GM12891 (cell line): ENCODE measurements at regions not wholly inside any gene's neighbourhood (a gene's known extent, or its start where the extent isn't known, plus 50 kb on each side); places are given as distances from the start of the nearest gene placed in this dataset.

ENCODE experiments used
- PAX5 ChIP-seq: IDR thresholded peaks from 2 replicates; pipeline ENCODE4 v1.6.1; 2011; ENCODE audit warnings: low read length, moderate library complexity, mild to moderate bottlenecking; ENCODE audit not compliant: insufficient read depth, severe bottlenecking
- POLR2A ChIP-seq: IDR thresholded peaks from 2 replicates; pipeline ENCODE4 v1.6.1; 2011; ENCODE audit warnings: low read depth, low read length, control low read depth
- POLR2AphosphoS5 ChIP-seq: IDR thresholded peaks from 2 replicates; pipeline ENCODE4 v1.6.1; 2011; ENCODE audit warnings: low read depth, low read length, control low read depth
- POU2F2 ChIP-seq: IDR thresholded peaks from 2 replicates; pipeline ENCODE4 v1.6.1; 2011; ENCODE audit warnings: low read depth, mild to moderate bottlenecking, control low read depth, low read length, moderate library complexity
- SPI1 ChIP-seq: IDR thresholded peaks from 2 replicates; pipeline ENCODE4 v1.6.1; 2011; ENCODE audit warnings: low read depth, low read length, control low read depth
- TAF1 ChIP-seq: IDR thresholded peaks from 2 replicates; pipeline ENCODE4 v1.6.1; 2011; ENCODE audit warnings: low read depth, low read length, control low read depth

DNA sequence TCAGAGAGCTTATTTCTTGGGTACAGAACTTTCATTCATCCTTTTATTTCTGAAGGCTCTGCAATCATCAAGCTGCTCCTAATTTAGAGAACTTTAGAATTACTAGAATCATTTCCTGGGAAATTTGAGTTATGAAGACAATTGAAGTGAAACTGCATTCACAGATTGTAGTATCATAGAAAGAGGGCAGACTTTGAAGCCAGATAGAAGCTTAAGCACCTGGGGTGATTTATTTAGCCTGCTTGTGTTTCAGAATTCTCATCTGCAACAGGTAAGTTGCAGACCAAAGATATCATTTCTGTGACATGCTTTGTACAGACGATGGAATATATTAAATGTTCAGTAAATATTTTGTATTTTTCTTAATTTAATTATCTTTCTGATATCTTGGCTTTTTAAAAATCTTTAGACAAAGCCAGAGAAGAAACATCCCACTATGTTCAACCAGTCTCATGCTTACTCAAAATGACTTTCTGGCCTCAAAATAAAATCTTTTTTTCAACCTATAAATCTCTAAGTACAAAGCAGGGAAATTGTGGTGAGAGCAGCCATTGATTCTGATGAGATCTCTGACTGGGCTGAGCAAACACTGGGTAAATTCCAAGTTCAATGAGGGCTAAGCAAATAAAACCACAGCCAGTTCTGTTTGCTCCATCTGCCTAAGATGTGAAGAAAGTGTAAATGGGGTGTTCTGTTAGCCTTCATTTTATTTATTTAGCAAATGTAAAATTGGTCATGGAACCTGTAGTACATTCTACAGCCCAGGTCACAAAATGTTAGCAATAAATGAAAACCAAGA is 264.7 kb upstream of the CCNG1 start:
- TF ChIP-seq POLR2A, result no peak
- no peak for TF ChIP-seq TAF1
- TF ChIP-seq POU2F2, result no peak
- no peak for TF ChIP-seq POLR2AphosphoS5
- no peak for TF ChIP-seq SPI1
- no peak for TF ChIP-seq PAX5
